ENCODE measurements at regions not wholly inside any gene's neighbourhood (a gene's known extent, or its start where the extent isn't known, plus 50 kb on each side); places are given as distances from the start of the nearest gene placed in this dataset.
A peak's percentile ranks its signal among the peaks of the same experiment; 100 is the strongest.

DNA sequence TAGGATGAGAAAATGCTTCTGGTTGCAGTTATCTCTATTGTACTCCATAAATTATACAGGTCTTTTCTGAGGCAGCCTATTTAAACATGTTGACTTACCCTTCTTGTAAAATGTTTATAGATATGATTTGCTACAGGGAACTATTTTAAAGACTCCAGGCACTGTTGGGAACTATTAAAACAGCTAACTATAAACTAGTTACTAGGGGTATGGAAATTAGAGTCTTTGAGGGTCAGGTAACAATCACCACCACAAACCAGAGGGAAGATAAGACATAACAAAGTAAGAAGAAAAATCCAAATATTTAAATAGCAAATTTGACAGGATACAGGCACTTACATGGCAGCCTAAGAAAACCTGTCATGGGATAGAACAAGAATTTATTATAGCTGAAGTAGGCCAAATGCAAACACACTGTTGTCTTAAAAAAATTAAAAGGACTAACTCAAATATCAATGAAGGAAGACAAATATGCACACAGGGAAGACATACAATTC lies 251.0 kb upstream of the CWC22 start:
- TF ChIP-seq, protein P1, sequence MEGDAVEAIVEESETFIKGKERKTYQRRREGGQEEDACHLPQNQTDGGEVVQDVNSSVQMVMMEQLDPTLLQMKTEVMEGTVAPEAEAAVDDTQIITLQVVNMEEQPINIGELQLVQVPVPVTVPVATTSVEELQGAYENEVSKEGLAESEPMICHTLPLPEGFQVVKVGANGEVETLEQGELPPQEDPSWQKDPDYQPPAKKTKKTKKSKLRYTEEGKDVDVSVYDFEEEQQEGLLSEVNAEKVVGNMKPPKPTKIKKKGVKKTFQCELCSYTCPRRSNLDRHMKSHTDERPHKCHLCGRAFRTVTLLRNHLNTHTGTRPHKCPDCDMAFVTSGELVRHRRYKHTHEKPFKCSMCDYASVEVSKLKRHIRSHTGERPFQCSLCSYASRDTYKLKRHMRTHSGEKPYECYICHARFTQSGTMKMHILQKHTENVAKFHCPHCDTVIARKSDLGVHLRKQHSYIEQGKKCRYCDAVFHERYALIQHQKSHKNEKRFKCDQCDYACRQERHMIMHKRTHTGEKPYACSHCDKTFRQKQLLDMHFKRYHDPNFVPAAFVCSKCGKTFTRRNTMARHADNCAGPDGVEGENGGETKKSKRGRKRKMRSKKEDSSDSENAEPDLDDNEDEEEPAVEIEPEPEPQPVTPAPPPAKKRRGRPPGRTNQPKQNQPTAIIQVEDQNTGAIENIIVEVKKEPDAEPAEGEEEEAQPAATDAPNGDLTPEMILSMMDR (conservative IDR thresholded peaks at IDR 0.05; ENCODE audit: low read depth, low read length) = no peak
- H3K4me3 ChIP-seq (ENCODE audit: low read length) = no peak overlapping the region
- no peak for DNase-seq (ENCODE audit: low read depth)

DNA sequence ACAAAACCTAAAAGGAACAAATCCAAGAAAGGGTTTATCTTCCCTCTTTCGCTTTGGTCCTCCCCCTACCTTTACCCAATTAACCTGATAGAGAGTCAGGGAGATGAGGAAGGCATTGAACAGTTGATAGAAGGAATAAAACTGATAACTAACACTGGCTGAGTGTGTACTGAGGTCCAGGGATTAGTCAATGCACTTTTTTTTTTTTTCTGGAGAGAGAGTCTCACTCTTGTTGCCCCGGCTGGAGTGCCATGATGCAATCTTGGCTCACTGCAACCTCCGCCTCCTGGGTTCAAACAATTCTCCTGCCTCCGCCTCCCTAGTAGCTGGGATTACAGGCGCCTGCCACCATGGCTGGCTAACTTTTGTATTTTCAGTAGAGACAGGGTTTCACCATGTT lies 250.2 kb upstream of the CWC22 start:
- DNase-seq (ENCODE audit: low read depth) = no peak
- no peak overlapping the region for H3K4me3 ChIP-seq (ENCODE audit: low read length)
- TF ChIP-seq, protein P1 (conservative IDR thresholded peaks at IDR 0.05; ENCODE audit: low read depth, low read length) = no peak

- TF ChIP-seq, protein P1 (conservative IDR thresholded peaks at IDR 0.05; ENCODE audit: low read depth, low read length) = no peak
- H3K4me3 ChIP-seq (ENCODE audit: low read length) = no peak overlapping the region
- DNase-seq (ENCODE audit: low read depth) = no peak
Measured at GRCh38 chr2:180255981-180256380, 248.9 kb upstream of the CWC22 start.

GRCh38 chr2:180254872-180255271 lies 247.8 kb upstream of the CWC22 start:
- TF ChIP-seq, protein P1 (conservative IDR thresholded peaks at IDR 0.05; ENCODE audit: low read depth, low read length) = no peak
- H3K4me3 ChIP-seq (ENCODE audit: low read length) = no peak overlapping the region
- no peak for DNase-seq (ENCODE audit: low read depth)

DNA sequence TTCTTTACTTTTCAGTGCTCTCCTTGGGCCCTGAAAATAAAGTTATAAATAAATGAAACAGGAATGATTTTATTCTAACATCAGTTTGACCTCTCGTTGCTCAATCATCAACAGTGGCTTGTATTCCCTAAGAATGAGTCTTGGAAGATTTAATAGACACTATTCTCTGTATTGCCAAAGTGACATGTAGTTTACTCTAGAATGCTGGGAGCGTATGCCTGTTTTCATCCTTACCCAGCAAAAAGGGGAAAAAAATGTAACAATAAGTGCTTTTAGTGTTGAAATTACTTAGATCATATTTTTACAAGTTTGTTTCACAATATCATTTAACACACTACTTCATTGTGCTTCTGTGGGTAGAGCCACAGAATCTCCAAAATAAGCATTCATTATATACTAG lies 240.6 kb upstream of the CWC22 start:
- no peak for DNase-seq (ENCODE audit: low read depth)
- TF ChIP-seq, protein P1 (conservative IDR thresholded peaks at IDR 0.05; ENCODE audit: low read depth, low read length) = no peak
- no peak overlapping the region for H3K4me3 ChIP-seq (ENCODE audit: low read length)

- no peak for DNase-seq (ENCODE audit: low read depth)
- no peak overlapping the region for H3K4me3 ChIP-seq (ENCODE audit: low read length)
- TF ChIP-seq, protein P1 (conservative IDR thresholded peaks at IDR 0.05; ENCODE audit: low read depth, low read length) = no peak
Measured at GRCh38 chr2:180246268-180246667, 239.2 kb upstream of the CWC22 start.

DNA sequence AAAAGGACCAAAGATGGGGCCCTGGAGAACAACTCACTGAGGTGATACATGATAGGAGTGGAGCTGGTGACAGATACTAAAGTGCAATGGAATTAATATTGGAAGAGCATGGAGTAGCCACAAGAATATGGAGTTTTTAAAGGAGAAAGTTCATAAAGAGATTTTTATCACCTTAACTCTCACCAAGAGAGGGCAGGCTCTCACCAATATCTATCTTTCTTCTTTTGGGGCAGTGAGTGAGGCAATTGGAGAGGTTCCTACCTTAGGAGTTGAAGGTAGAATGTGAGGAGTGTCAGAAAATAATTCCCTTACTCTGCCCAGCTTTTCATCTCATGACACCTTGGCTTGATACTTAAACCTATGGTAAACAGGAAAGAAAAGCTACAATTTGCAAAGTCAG lies 233.7 kb upstream of the CWC22 start:
- TF ChIP-seq, protein P1 (conservative IDR thresholded peaks at IDR 0.05; ENCODE audit: low read depth, low read length) = peak; percentile 44
- no peak overlapping the region for H3K4me3 ChIP-seq (ENCODE audit: low read length)
- DNase-seq (ENCODE audit: low read depth) = no peak

Measured in retinal pigment epithelial cell (primary cell).